MG63 (cell line): ENCODE measurements at regions not wholly inside any gene's neighbourhood (a gene's known extent, or its start where the extent isn't known, plus 50 kb on each side); places are given as distances from the start of the nearest gene placed in this dataset.

ENCODE experiments used
- DNase-seq: peaks from one replicate; pipeline ENCODE4 v3.0.0-alpha.2; 2020
- H3K27me3 ChIP-seq: fragments of 250-450 bp; sonication (Bioruptor Pico); 2 replicates; pipeline ENCODE4 v1.5.1; 2020; ENCODE audit warnings: mild to moderate bottlenecking, moderate library complexity
- H3K36me3 ChIP-seq: fragments of 250-450 bp; sonication (Bioruptor Pico); 2 replicates; pipeline ENCODE4 v1.5.1; 2020; ENCODE audit warnings: mild to moderate bottlenecking, moderate library complexity
- H3K4me3 ChIP-seq: fragments of 250-450 bp; sonication (Bioruptor Pico); 2 replicates; pipeline ENCODE4 v1.5.1; 2020; ENCODE audit warnings: mild to moderate bottlenecking, moderate library complexity
- H3K9me3 ChIP-seq: fragments of 250-450 bp; sonication (Bioruptor Pico); 2 replicates; pipeline ENCODE4 v1.5.1; 2020; ENCODE audit warnings: mild to moderate bottlenecking, moderate library complexity

DNA sequence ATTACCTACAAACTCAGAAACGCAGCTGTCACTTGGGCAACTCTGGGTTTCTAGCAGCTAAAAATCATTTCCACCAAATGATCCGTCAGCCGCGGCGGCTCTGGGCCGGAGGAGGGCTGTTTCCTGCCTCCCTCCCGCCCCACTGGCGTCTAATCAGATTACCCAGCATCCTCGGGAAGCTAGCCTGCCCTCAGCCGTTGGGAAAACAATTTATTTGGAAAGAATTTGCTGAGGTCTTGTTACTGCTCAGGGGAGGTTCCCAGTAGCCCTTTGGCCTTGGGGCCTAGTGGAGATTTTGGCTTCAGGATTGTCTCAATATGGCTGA, 65.0 kb upstream of the ADGRA1 start:
- Histone ChIP-seq H3K27me3 (peaks cover 16% of the 10 kb centered on the region), H3K4me3 (no peak overlapping the region), H3K9me3 (no peaks in the 10 kb centered on the region), H3K36me3 (no peaks in the 10 kb centered on the region)
- DNase-seq: no peak

GRCh38 chr10:133021963-133022775, 65.6 kb upstream of the ADGRA1 start:
- DNase-seq: no peak
- no peaks in the 10 kb centered on the region for H3K9me3 ChIP-seq
- no peak overlapping the region for H3K4me3 ChIP-seq
- H3K27me3 ChIP-seq: peaks cover 13% of the 10 kb centered on the region
- H3K36me3 ChIP-seq: no peaks in the 10 kb centered on the region

DNA sequence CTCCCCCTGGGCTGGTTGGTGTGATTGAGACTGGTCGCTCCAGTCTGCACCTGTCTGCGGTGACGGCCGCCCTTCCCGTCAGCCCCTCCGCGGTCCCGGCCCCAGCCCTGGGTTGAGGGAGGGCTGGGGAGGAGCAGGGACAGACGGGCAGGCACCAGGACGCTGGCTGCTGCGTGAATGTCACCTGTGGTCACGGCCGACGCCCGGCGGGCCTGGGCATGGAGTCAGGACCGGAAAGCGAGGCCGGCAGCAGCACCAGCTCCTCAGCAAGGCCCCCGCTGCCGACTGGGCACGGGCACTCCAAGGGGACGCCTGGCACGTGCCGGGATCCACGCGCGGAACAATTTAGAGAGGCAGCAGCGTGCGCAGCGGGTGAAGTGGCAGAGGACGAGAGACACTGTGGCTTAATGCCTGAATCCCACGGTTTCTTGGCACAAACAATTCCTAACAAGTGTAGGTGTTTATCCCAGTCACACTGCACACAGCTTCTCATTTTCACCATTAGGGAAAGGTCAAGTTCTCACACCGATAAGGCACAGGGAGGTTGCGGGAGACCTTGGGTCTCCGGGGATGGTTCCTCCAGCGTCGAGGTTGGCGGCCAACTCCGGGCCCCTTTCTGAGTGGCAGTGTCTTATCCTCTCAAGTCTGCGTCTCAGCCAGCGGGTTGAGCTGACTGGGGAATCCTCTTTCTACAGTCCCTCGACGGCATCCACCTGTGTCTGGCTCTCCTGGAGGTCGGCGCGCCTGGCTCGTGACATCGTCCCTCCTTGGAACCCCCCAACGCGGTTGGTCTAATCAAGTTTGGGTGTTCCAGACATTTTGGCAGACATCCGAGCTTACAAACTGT, 66.4 kb upstream of the ADGRA1 start:
- peaks cover 13% of the 10 kb centered on the region for H3K27me3 ChIP-seq
- no peaks in the 10 kb centered on the region for H3K9me3 ChIP-seq
- H3K4me3 ChIP-seq: no peak overlapping the region
- no peaks in the 10 kb centered on the region for H3K36me3 ChIP-seq
- DNase-seq: no peak

- Histone ChIP-seq H3K9me3 (no peaks in the 10 kb centered on the region), H3K27me3 (peaks cover 11% of the 10 kb centered on the region), H3K4me3 (no peak overlapping the region), H3K36me3 (no peaks in the 10 kb centered on the region)
- DNase-seq: no peak
Observed at GRCh38 chr10:133020193-133020817, 67.4 kb upstream of the ADGRA1 start.

GRCh38 chr10:133019651-133020050, 68.1 kb upstream of the ADGRA1 start:
- DNase-seq: no peak
- no peaks in the 10 kb centered on the region for H3K36me3 ChIP-seq
- H3K27me3 ChIP-seq: peaks cover 4% of the 10 kb centered on the region; the same call in 1 of the 2 replicates
- H3K9me3 ChIP-seq: no peaks in the 10 kb centered on the region
- H3K4me3 ChIP-seq: no peak overlapping the region

DNA sequence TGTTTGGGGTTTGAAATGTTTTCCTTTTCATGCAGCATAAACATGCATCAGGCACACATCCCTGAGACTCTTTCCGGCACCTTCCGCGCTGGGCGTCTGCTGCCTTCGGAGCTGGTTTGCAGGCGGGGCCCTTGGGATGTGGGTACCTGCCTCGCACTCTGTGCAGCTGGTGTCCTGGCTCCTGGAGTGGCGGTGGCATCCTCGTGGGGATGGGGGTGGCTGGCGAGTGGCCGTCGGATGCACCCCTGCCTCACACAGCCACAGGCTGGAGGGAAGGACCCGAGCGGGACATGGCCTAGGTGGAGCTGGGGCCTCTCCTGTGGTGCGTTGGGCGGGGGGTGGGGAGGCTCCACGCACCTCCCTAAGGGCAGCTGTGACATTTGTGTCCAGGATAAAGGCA, 68.5 kb upstream of the ADGRA1 start:
- Histone ChIP-seq H3K4me3 (no peak overlapping the region), H3K9me3 (no peaks in the 10 kb centered on the region), H3K36me3 (no peaks in the 10 kb centered on the region), H3K27me3 (no peaks in the 10 kb centered on the region)
- DNase-seq: no peak

GRCh38 chr10:133018491-133018890, 69.2 kb upstream of the ADGRA1 start:
- H3K36me3 ChIP-seq: no peaks in the 10 kb centered on the region
- H3K27me3 ChIP-seq: no peaks in the 10 kb centered on the region
- DNase-seq: no peak
- no peaks in the 10 kb centered on the region for H3K9me3 ChIP-seq
- no peak overlapping the region for H3K4me3 ChIP-seq

GRCh38 chr10:133017203-133017601, 70.5 kb upstream of the ADGRA1 start:
- H3K9me3 ChIP-seq: no peaks in the 10 kb centered on the region
- DNase-seq: no peak
- no peaks in the 10 kb centered on the region for H3K27me3 ChIP-seq
- no peaks in the 10 kb centered on the region for H3K36me3 ChIP-seq
- H3K4me3 ChIP-seq: no peak overlapping the region

DNA sequence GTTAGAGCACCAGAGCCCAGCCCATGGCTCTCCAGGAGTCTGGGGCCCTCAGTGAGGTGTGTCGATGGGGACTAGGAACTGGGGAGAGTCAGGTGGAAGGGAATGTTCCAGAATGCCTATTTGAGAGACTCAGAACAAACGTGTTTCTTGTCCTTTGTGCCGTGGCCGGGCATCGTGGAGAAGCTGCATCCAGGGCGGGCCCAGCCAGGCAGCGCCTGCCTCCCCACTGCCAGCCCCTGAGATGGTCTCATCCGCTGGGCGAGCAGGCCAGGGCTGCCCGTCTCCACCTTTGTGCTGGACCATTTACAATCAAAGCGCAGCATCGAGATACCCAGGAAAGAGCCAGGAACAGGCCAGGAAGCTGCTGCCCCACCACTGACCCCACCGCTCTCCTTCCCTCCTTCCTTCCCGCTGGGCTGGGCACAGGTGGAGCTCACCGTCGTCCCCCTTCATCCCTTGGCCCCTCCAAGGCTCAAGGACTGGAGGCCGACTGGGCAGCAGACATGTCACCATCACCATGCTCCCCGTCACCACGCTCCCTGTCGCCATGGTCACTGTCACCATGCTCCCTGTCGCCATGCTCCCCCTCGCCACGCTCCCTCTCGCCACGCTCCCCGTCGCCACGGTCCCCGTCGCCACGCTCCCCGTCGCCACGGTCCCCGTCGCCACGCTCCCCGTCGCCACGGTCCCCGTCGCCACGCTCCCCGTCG, 71.1 kb upstream of the ADGRA1 start:
- Histone ChIP-seq H3K4me3 (no peak overlapping the region), H3K27me3 (no peaks in the 10 kb centered on the region), H3K9me3 (no peaks in the 10 kb centered on the region), H3K36me3 (no peaks in the 10 kb centered on the region)
- DNase-seq: no peak

DNA sequence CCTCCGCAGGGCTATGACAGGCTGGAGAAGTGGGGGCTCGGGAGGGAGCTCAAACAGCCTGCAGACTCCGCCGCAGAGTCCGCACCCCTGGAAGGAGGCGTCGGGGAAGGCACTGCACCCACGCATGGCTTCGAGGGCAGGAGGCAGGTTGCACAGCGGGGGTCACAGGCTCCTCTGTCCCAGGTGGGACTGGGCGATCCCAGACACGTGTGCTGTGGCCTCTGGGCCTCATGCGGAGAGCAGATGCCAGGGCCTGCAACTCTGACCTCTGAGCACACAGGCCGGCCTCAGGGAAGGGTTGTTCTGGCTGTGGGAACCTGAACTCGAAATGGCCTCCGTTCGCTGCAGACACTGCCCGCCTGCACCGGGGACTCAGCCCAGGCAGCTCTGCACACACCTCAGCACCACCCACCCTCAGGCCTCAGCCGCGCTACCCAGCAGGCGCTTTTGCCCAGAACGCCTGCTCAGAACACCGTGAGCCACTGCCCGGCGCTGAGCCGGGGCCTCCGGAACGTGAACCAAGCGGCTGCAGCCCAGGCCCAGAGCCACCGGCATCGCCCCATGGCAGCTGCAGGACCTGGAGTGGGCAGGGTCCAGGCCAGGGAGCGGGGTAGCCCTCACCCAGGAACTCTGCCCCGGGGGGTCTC, 71.8 kb upstream of the ADGRA1 start:
- H3K4me3 ChIP-seq: no peak overlapping the region
- H3K36me3 ChIP-seq: no peaks in the 10 kb centered on the region
- H3K27me3 ChIP-seq: no peaks in the 10 kb centered on the region
- no peak for DNase-seq
- no peaks in the 10 kb centered on the region for H3K9me3 ChIP-seq

DNA sequence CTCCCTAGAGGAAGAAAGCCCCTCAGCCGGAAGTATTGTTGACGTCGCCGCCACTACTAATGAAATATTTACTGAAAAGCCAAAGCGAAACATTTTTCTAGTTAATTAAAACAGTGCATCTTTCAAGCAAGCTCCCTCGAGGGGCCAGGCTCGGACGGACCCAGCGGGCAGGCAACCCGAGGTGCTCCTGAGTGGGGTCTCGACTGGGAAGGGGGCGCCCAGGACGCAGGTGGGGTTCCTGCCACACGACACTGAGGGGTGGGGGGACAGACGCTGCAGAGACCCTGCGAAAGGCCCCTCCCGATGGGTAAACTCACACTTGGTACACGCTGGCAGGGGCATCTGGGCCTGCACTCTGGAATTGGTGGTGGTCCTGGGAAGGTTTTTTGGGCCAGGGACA, 72.4 kb upstream of the ADGRA1 start:
- no peak for DNase-seq
- Histone ChIP-seq H3K4me3 (no peak overlapping the region), H3K9me3 (no peaks in the 10 kb centered on the region), H3K27me3 (no peaks in the 10 kb centered on the region), H3K36me3 (no peaks in the 10 kb centered on the region)

GRCh38 chr10:133014416-133015210, 72.2 kb upstream of the CFAP46 start:
- Histone ChIP-seq H3K4me3 (no peak overlapping the region), H3K27me3 (no peaks in the 10 kb centered on the region), H3K9me3 (no peaks in the 10 kb centered on the region), H3K36me3 (no peaks in the 10 kb centered on the region)
- DNase-seq: no peak

DNA sequence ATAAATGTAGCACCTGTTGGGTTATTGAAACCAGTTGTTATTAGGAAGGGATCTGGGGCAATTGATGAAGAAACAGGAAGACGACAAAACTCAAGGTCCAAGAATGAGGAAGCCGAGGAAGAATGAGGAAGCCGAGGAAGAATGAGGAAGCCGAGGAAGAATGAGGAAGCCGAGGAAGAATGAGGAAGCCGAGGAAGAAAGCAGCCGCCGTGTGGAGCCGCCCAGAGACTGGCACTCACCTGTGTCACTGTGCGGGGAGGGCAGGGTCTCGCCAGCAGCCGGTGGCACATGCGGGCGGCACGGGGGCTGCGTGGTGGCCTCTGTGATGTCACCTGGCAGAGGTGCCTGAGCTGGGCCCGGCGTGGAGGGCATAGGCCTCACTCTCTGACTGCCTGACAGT, 71.1 kb upstream of the CFAP46 start:
- DNase-seq: no peak
- H3K36me3 ChIP-seq: no peaks in the 10 kb centered on the region
- no peaks in the 10 kb centered on the region for H3K9me3 ChIP-seq
- H3K27me3 ChIP-seq: no peaks in the 10 kb centered on the region
- H3K4me3 ChIP-seq: no peak overlapping the region

DNA sequence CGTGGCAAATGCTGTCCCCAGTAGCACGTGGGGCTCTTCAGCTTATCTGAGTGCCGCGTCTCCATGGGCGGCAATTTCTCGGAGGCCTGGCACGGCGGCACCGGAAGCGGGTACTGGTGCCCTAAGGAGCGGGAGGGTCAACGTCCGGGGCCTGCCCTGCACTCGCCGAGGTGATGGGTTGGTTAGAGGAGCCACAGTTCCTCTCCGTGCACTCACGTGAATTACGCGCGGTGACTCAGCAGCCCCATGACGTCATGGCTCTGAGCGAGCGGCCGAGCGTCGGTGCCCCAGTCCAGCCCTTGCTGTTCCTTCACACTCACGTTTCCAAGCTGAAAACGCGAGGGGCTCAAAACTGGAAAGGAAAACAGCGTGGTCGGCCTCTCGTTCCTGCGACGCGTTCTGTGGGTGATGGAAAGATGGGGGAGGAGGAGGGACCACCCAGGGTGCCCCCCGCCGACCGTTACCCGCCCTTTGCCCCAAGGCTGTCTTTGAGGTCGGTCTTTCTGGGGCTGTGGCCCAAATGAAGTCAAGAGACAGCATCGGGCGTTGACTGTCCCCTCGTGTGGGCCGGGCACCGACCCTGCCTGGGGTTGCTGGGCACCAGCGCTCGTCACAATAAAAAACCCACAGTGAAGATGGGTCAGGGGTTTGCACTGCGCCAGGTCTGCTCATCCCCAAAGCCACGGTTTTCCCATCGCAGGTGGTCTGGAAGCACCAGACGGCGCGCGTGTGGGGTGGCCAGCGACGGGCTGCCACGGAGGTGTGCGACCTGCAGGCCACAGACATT, 70.4 kb upstream of the CFAP46 start:
- H3K36me3 ChIP-seq: no peaks in the 10 kb centered on the region
- DNase-seq: no peak

GRCh38 chr10:133011882-133012281, 69.5 kb upstream of the CFAP46 start:
- no peaks in the 10 kb centered on the region for H3K9me3 ChIP-seq
- DNase-seq: no peak
- no peaks in the 10 kb centered on the region for H3K36me3 ChIP-seq
- no peak overlapping the region for H3K4me3 ChIP-seq
- H3K27me3 ChIP-seq: no peaks in the 10 kb centered on the region

More for the DNA sequence above, 70.4 kb upstream of the CFAP46 start:
- Histone ChIP-seq H3K27me3 (no peaks in the 10 kb centered on the region), H3K4me3 (no peak overlapping the region), H3K9me3 (no peaks in the 10 kb centered on the region)
